Breast epithelium (tissue), 3 donors: ENCODE measurements at regions not wholly inside any gene's neighbourhood (a gene's known extent, or its start where the extent isn't known, plus 50 kb on each side); places are given as distances from the start of the nearest gene placed in this dataset.

Source experiments
- CTCF ChIP-seq, 3 donors: fragments of 450-650 bp; IDR thresholded peaks; one replicate each; pipeline ENCODE4 v1.5.1; 2016 to 2017; ENCODE audit warnings: antibody characterized with exemption in 3 of 3, mild to moderate bottlenecking in 3 of 3, moderate library complexity in 3 of 3
- POLR2A ChIP-seq: fragments of 450-650 bp; IDR thresholded peaks from one replicate; pipeline ENCODE4 v1.6.1; 2016; ENCODE audit warnings: antibody characterized with exemption, mild to moderate bottlenecking, moderate library complexity
- POLR2AphosphoS5 ChIP-seq, 3 donors: sonication (generic); formaldehyde crosslinking; IDR thresholded peaks; one replicate each; pipeline ENCODE4 v1.6.1; 2017; ENCODE audit warnings: antibody characterized with exemption in 3 of 3

- TF ChIP-seq POLR2A (no peak), CTCF (IDR thresholded peaks at IDR 0.05) (no peak), POLR2AphosphoS5 (IDR thresholded peaks at IDR 0.05) (no peak)
Observed at GRCh38 chr1:3995141-3995780, 95.2 kb upstream of the C1orf174 start.
